NT2/D1 (cell line): ENCODE measurements at regions not wholly inside any gene's neighbourhood (a gene's known extent, or its start where the extent isn't known, plus 50 kb on each side); places are given as distances from the start of the nearest gene placed in this dataset.

Experiments
- SUZ12 ChIP-seq: IDR thresholded peaks from 2 replicates; pipeline ENCODE4 v1.6.1; 2011; ENCODE audit not compliant: insufficient read length, insufficient read depth; ENCODE audit errors: extremely low read depth
- YY1 ChIP-seq: IDR thresholded peaks from 2 replicates; pipeline ENCODE4 v1.6.1; 2011; ENCODE audit not compliant: insufficient read length, insufficient read depth

DNA sequence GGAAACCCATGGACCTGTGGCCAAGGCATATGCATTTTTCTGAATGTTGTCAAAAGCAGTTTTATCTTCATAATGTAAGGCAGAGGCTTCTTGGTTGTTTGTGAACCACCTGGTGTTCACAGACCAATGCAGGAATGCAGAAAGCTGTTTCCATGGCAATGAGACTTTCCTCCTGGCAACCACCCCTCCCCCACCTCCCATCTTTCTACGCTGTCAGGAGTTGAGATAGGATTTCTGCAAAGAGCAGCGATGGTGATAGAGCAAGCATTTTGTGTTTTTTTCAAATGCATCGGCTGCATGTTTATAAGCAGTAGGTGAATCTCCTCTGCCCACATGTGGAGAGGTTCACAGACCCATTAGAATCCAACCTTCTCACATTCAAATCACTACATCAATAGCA lies 114.1 kb upstream of the SMLR1 start:
- TF ChIP-seq YY1 (no peak), SUZ12 (no peak)
